ENCODE measurements at regions not wholly inside any gene's neighbourhood (a gene's known extent, or its start where the extent isn't known, plus 50 kb on each side); places are given as distances from the start of the nearest gene placed in this dataset.

- Histone ChIP-seq H3K9me3 (no peaks in the 10 kb centered on the region), H3K27ac (no peak overlapping the region), H3K4me3 (no peak overlapping the region), H3K4me1 (no peaks in the 10 kb centered on the region), H3K27me3 (no peaks in the 10 kb centered on the region), H3K36me3 (no peaks in the 10 kb centered on the region)
- 84 to 91% methylated on average over 6 of the region's 6 CpGs for WGBS, 2 donors
- no peak for TF ChIP-seq EP300 (IDR thresholded peaks at IDR 0.05)
- TF ChIP-seq POLR2AphosphoS5 (IDR thresholded peaks at IDR 0.05): no peak
- no peak for TF ChIP-seq CTCF (IDR thresholded peaks at IDR 0.05)
- no peak for TF ChIP-seq POLR2A (IDR thresholded peaks at IDR 0.05)
- ATAC-seq (ENCODE audit: low FRiP score in 2 of 2) (no peak), DNase-seq (no peak)
These were observed 370.6 kb downstream of the HRH4 start for GRCh38 chr18:24831081-24831480.

GRCh38 chr18:24831871-24832665 is 371.6 kb downstream of the HRH4 start:
- 28 to 35% methylated on average over 11 of the region's 11 CpGs for WGBS, 2 donors
- no peaks in the 10 kb centered on the region for H3K4me1 ChIP-seq
- H3K9me3 ChIP-seq: no peaks in the 10 kb centered on the region
- H3K36me3 ChIP-seq: no peaks in the 10 kb centered on the region
- ATAC-seq (ENCODE audit: low FRiP score in 2 of 2) (no peak), DNase-seq (no peak)
- no peak overlapping the region for H3K27ac ChIP-seq
- H3K27me3 ChIP-seq: no peaks in the 10 kb centered on the region
- H3K4me3 ChIP-seq: no peak overlapping the region
- TF ChIP-seq CTCF (IDR thresholded peaks at IDR 0.05): no peak
- TF ChIP-seq EP300 (IDR thresholded peaks at IDR 0.05): no peak
- no peak for TF ChIP-seq POLR2A (IDR thresholded peaks at IDR 0.05)
- no peak for TF ChIP-seq POLR2AphosphoS5 (IDR thresholded peaks at IDR 0.05)

GRCh38 chr18:24835751-24836150 is 375.3 kb downstream of the HRH4 start:
- TF ChIP-seq POLR2A (IDR thresholded peaks at IDR 0.05) (no peak), EP300 (IDR thresholded peaks at IDR 0.05) (no peak), POLR2AphosphoS5 (IDR thresholded peaks at IDR 0.05) (no peak), CTCF (IDR thresholded peaks at IDR 0.05) (no peak)
- Histone ChIP-seq H3K27ac (no peak overlapping the region), H3K27me3 (no peaks in the 10 kb centered on the region), H3K4me1 (no peaks in the 10 kb centered on the region), H3K4me3 (no peak overlapping the region), H3K36me3 (no peaks in the 10 kb centered on the region), H3K9me3 (no peaks in the 10 kb centered on the region)
- DNase-seq (no peak), ATAC-seq (ENCODE audit: low FRiP score in 2 of 2) (no peak)
- WGBS, 2 donors: 80 to 100% methylated on average over 1 of the region's 1 CpG

- no peak for ATAC-seq (ENCODE audit: low FRiP score in 2 of 2)
- Histone ChIP-seq H3K36me3 (no peaks in the 10 kb centered on the region), H3K27ac (no peak overlapping the region), H3K4me1 (no peaks in the 10 kb centered on the region), H3K27me3 (no peaks in the 10 kb centered on the region), H3K4me3 (no peak overlapping the region), H3K9me3 (no peaks in the 10 kb centered on the region)
- DNase-seq: no peak
- TF ChIP-seq POLR2A (IDR thresholded peaks at IDR 0.05) (no peak), EP300 (IDR thresholded peaks at IDR 0.05) (no peak), POLR2AphosphoS5 (IDR thresholded peaks at IDR 0.05) (no peak), CTCF (IDR thresholded peaks at IDR 0.05) (no peak)
- WGBS, 2 donors: 26 to 43% methylated on average over 3 of the region's 3 CpGs
These were observed 376.6 kb downstream of the HRH4 start for GRCh38 chr18:24837066-24837465.

- H3K27ac ChIP-seq: no peak overlapping the region
- 81 to 92% methylated on average over 3 of the region's 3 CpGs for WGBS, 2 donors
- no peaks in the 10 kb centered on the region for H3K36me3 ChIP-seq
- H3K4me3 ChIP-seq: no peak overlapping the region
- H3K4me1 ChIP-seq: no peaks in the 10 kb centered on the region
- DNase-seq (no peak), ATAC-seq (ENCODE audit: low FRiP score in 2 of 2) (no peak)
- H3K9me3 ChIP-seq: no peaks in the 10 kb centered on the region
- TF ChIP-seq POLR2A (IDR thresholded peaks at IDR 0.05): no peak
- no peak for TF ChIP-seq POLR2AphosphoS5 (IDR thresholded peaks at IDR 0.05)
- no peak for TF ChIP-seq EP300 (IDR thresholded peaks at IDR 0.05)
- TF ChIP-seq CTCF (IDR thresholded peaks at IDR 0.05): no peak
- H3K27me3 ChIP-seq: no peaks in the 10 kb centered on the region
These were observed 379.6 kb downstream of the HRH4 start for GRCh38 chr18:24840051-24840450.
